A549 (cell line): ENCODE measurements at regions not wholly inside any gene's neighbourhood (a gene's known extent, or its start where the extent isn't known, plus 50 kb on each side); places are given as distances from the start of the nearest gene placed in this dataset.
"Not testable (repeated sequence)": the region's sequence is repeated elsewhere in the genome, so short reads cannot be mapped to it uniquely, and the experiment has no call there.

Experiments
- ATAC-seq, 2 experiments: fragments of 200-7000 bp in 1 of 2; fragments of >200 bp in 1 of 2; cut with Nextera tagmentation in 1 of 2; cut with Tn5 transposase in 1 of 2; 3 replicates each; pipeline versions ENCODE4 v1.8.0 to v1.9.1; 2018 to 2020; ENCODE audit warnings: mild to moderate bottlenecking in 1 of 2, moderate library complexity in 1 of 2
- CTCF ChIA-PET: fragments of 300-600 bp; sonication (Branson Sonifier 250); formaldehyde crosslinking; extraction: SDS; loops from one replicate; lab custom pipeline; 2021; ENCODE audit warnings: antibody characterized with exemption, inconsistent platforms; lab: Yijun Ruan, JAX
- POLR2A ChIA-PET: fragments of 350-600 bp; formaldehyde crosslinking; extraction: SDS; loops from one replicate; lab custom pipeline; 2021; ENCODE audit warnings: antibody characterized with exemption, inconsistent platforms; lab: Yijun Ruan, JAX
- DNase-seq, 2 experiments: peaks; one replicate each; pipeline versions ENCODE4 v3.0.0 to v3.0.0-alpha.2; 2011 to 2016; ENCODE audit warnings: low read depth in 1 of 2, low spot score in 1 of 2
- FAIRE-seq: peaks from 2 replicates; lab custom pipeline; 2011; peaks lifted over from hg19 to GRCh38; lab: Jason Lieb, UNC
- H3K27ac ChIP-seq, 2 experiments: fragments of >200 bp; sonication (Bioruptor Twin); formaldehyde crosslinking; 3 replicates each; pipeline ENCODE4 v1.5.1; 2016 to 2017
- H3K4me1 ChIP-seq: fragments of >200 bp; sonication (Bioruptor Twin); formaldehyde crosslinking; 3 replicates; pipeline ENCODE4 v1.6.1; 2016
- H3K4me2 ChIP-seq: fragments of >200 bp; sonication (Bioruptor Twin); formaldehyde crosslinking; 3 replicates; pipeline ENCODE4 v1.6.1; 2016
- H3K4me3 ChIP-seq: fragments of >200 bp; sonication (Bioruptor Twin); formaldehyde crosslinking; 3 replicates; pipeline ENCODE4 v1.5.1; 2016
- H3K9me3 ChIP-seq: fragments of >200 bp; sonication (Bioruptor Twin); formaldehyde crosslinking; 3 replicates; pipeline ENCODE4 v1.6.1; 2016
- BHLHE40 ChIP-seq: IDR thresholded peaks from 2 replicates; pipeline ENCODE4 v1.6.1; 2012; ENCODE audit warnings: low read depth, low read length, inconsistent platforms
- EHMT2 ChIP-seq: fragments of 200-600 bp; sonication (generic); IDR thresholded peaks from 2 replicates; pipeline ENCODE4 v1.6.1; 2016; ENCODE audit warnings: antibody characterized with exemption, low read depth, mild to moderate bottlenecking, moderate library complexity
- EP300 ChIP-seq, 2 experiments: fragments of >200 bp; sonication (Bioruptor Twin); formaldehyde crosslinking; IDR thresholded peaks; 2 replicates in 1 of 2; 3 replicates in 1 of 2; pipeline ENCODE4 v1.6.1; 2016 to 2017
- FOSB ChIP-seq: fragments of 250-450 bp; sonication (Bioruptor Pico); IDR thresholded peaks from 2 replicates; pipeline ENCODE4 v1.5.0; 2020; ENCODE audit warnings: mild to moderate bottlenecking, moderate library complexity
- GATA3 ChIP-seq: IDR thresholded peaks from 2 replicates; pipeline ENCODE4 v1.6.1; 2012; ENCODE audit warnings: borderline replicate concordance
- HEYL ChIP-seq: fragments of 250-450 bp; sonication (Bioruptor Pico); IDR thresholded peaks from 2 replicates; pipeline ENCODE4 v1.8.0; 2021; ENCODE audit warnings: mild to moderate bottlenecking, moderate library complexity
- HOXA7 ChIP-seq: fragments of 250-450 bp; sonication (Bioruptor Pico); IDR thresholded peaks from 2 replicates; pipeline ENCODE4 v1.5.0; 2020; ENCODE audit warnings: mild to moderate bottlenecking, moderate library complexity
- KDM5A ChIP-seq: fragments of 200-600 bp; sonication (generic); IDR thresholded peaks from 2 replicates; pipeline ENCODE4 v1.6.1; 2016; ENCODE audit warnings: antibody characterized with exemption, mild to moderate bottlenecking
- MAFK ChIP-seq: fragments of 450-650 bp; IDR thresholded peaks from 2 replicates; pipeline ENCODE4 v1.6.1; 2014; ENCODE audit not compliant: partially characterized antibody
- MAX ChIP-seq: IDR thresholded peaks from 2 replicates; pipeline ENCODE4 v1.6.1; 2012
- MYC ChIP-seq: IDR thresholded peaks from 2 replicates; pipeline ENCODE4 v1.6.1; 2012; ENCODE audit warnings: mild to moderate bottlenecking, inconsistent platforms, low read length, improper control_type of control experiment, borderline replicate concordance
- PHF8 ChIP-seq: fragments of 200-600 bp; sonication (generic); IDR thresholded peaks from 2 replicates; pipeline ENCODE4 v1.6.1; 2016; ENCODE audit warnings: low read depth, mild to moderate bottlenecking, antibody characterized with exemption, moderate library complexity, borderline replicate concordance
- POLR2A ChIP-seq: IDR thresholded peaks from 2 replicates; pipeline ENCODE4 v1.6.1; 2012; ENCODE audit warnings: mild to moderate bottlenecking, low read length
- POLR2AphosphoS2 ChIP-seq: conservative IDR thresholded peaks from 2 replicates; pipeline ENCODE4 v1.6.1; 2012; ENCODE audit warnings: low read length, improper control_type of control experiment, inconsistent platforms
- SMC3 ChIP-seq: fragments of >200 bp; sonication (Bioruptor Twin); formaldehyde crosslinking; IDR thresholded peaks from 3 replicates; pipeline ENCODE4 v1.6.1; 2018; ENCODE audit warnings: inconsistent platforms
- TP53 ChIP-seq: fragments of 250-450 bp; sonication (Bioruptor Pico); IDR thresholded peaks from 2 replicates; pipeline ENCODE4 v1.5.0; 2021; ENCODE audit warnings: mild to moderate bottlenecking, moderate library complexity
- USF2 ChIP-seq: fragments of 450-650 bp; IDR thresholded peaks from 2 replicates; pipeline ENCODE4 v1.6.1; 2014; ENCODE audit warnings: antibody characterized with exemption
- ZC3H11A ChIP-seq: fragments of 450-650 bp; IDR thresholded peaks from 2 replicates; pipeline ENCODE4 v1.6.1; 2014; ENCODE audit warnings: antibody characterized with exemption, mild to moderate bottlenecking
- ZNF302 ChIP-seq: fragments of 250-450 bp; sonication (Bioruptor Pico); IDR thresholded peaks from 2 replicates; pipeline ENCODE4 v1.9.0; 2021; ENCODE audit warnings: inconsistent platforms, mild to moderate bottlenecking, moderate library complexity
- WGBS: methylation state at CpG from one replicate; pipeline ENCODE4 v1.1.6; 2017; ENCODE audit errors: missing lambda C conversion rate; 5-methylcytosine and 5-hydroxymethylcytosine counted together
- TF ChIP-seq, protein P1 (sequence below): IDR thresholded peaks from 2 replicates; pipeline ENCODE4 v1.6.1; 2012; ENCODE audit warnings: low read depth, borderline replicate concordance

GRCh38 chr15:84400820-84401219, 165.2 kb downstream of the GOLGA6L4 start:
- no peak for FAIRE-seq
- ChIA-PET CTCF (interaction anchor here (1.1 to 1.3 kb wide), 2 partner anchors 10 to 170 kb away, joined by 3 to 4 read pairs; no protein-coding TSS in a partner anchor), POLR2A (no interaction called here)

GRCh38 chr15:84401461-84401860, 165.9 kb downstream of the GOLGA6L4 start:
- CTCF ChIA-PET, ATAC-seq, POLR2A ChIA-PET, H3K4me3 ChIP-seq, H3K4me1 ChIP-seq, H3K27ac ChIP-seq, FAIRE-seq, H3K9me3 ChIP-seq, H3K4me2 ChIP-seq, DNase-seq: not testable (repeated sequence)
- WGBS: 57% methylated on average over 5 of the region's 5 CpGs

More at GRCh38 chr15:84400820-84401219, 165.2 kb downstream of the GOLGA6L4 start:
- Histone ChIP-seq H3K4me1 (no peaks in the 10 kb centered on the region), H3K9me3 (peaks cover 6% of the 10 kb centered on the region; the same call in 2 of the 3 replicates), H3K4me2 (no peak overlapping the region), H3K4me3 (no peak overlapping the region), H3K27ac (no peak overlapping the region)
- DNase-seq: no peak
- TF ChIP-seq FOSB (no peak), EP300 (IDR thresholded peaks at IDR 0.05) (no peak), MYC (no peak), PHF8 (no peak), SMC3 (no peak), KDM5A (no peak), TP53 (no peak), HOXA7 (CRISPR knock-in tag) (no peak), POLR2A (no peak)
- peak; percentile 54 to 71; a peak in 4 of 6 replicates for ATAC-seq
- 64% methylated on average over 4 of the region's 5 CpGs for WGBS

- H3K4me1 ChIP-seq, CTCF ChIA-PET, H3K4me2 ChIP-seq, ATAC-seq, DNase-seq, H3K4me3 ChIP-seq, FAIRE-seq, H3K27ac ChIP-seq, H3K9me3 ChIP-seq, POLR2A ChIA-PET: not testable (repeated sequence)
- WGBS: 79% methylated on average over 11 of the region's 14 CpGs
Measured at GRCh38 chr15:84401891-84402840, 166.6 kb downstream of the GOLGA6L4 start.

- 82% methylated on average over 21 of the region's 21 CpGs for WGBS
- DNase-seq: no peak
- no peak overlapping the region for H3K27ac ChIP-seq
- ChIA-PET POLR2A (no interaction called here), CTCF (no interaction called here)
- TF ChIP-seq ZC3H11A (no peak), HEYL (CRISPR knock-in tag) (no peak), ZNF302 (CRISPR knock-in tag) (no peak), POLR2AphosphoS2 (no peak), MAX (no peak), BHLHE40 (no peak), GATA3 (no peak), MAFK (no peak), EHMT2 (no peak), USF2 (no peak)
- TF ChIP-seq, protein P1, sequence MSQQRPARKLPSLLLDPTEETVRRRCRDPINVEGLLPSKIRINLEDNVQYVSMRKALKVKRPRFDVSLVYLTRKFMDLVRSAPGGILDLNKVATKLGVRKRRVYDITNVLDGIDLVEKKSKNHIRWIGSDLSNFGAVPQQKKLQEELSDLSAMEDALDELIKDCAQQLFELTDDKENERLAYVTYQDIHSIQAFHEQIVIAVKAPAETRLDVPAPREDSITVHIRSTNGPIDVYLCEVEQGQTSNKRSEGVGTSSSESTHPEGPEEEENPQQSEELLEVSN: no peak
- H3K9me3 ChIP-seq: peaks cover 6% of the 10 kb centered on the region; the same call in 2 of the 3 replicates
- no peak for FAIRE-seq
- no peak overlapping the region for H3K4me2 ChIP-seq
- no peak for ATAC-seq
- H3K4me1 ChIP-seq: no peaks in the 10 kb centered on the region
- no peak overlapping the region for H3K4me3 ChIP-seq
Measured at GRCh38 chr15:84402856-84403608, 167.5 kb downstream of the GOLGA6L4 start.

- ATAC-seq, H3K27ac ChIP-seq, H3K4me3 ChIP-seq, DNase-seq, H3K9me3 ChIP-seq, H3K4me2 ChIP-seq, CTCF ChIA-PET, POLR2A ChIA-PET, H3K4me1 ChIP-seq, FAIRE-seq: not testable (repeated sequence)
- no CpG with 5 or more reads among the region's 4 CpGs for WGBS
Measured at GRCh38 chr15:84409357-84409756, 173.8 kb downstream of the GOLGA6L4 start.
